SKM-1 treated with dmso at 0.1 percent for 144 hours (cell line): ENCODE measurements at regions not wholly inside any gene's neighbourhood (a gene's known extent, or its start where the extent isn't known, plus 50 kb on each side); places are given as distances from the start of the nearest gene placed in this dataset.
"Not testable (repeated sequence)": the region's sequence is repeated elsewhere in the genome, so short reads cannot be mapped to it uniquely, and the experiment has no call there.

Source experiments
- DNase-seq: peaks from one replicate; lab custom pipeline; 2025; ENCODE audit not compliant: unreplicated experiment; lab: John Stamatoyannopoulos, UW

GRCh38 chr17:15858082-15858481 lies 86.8 kb upstream of the ADORA2B start:
- not testable (repeated sequence) for DNase-seq

DNA sequence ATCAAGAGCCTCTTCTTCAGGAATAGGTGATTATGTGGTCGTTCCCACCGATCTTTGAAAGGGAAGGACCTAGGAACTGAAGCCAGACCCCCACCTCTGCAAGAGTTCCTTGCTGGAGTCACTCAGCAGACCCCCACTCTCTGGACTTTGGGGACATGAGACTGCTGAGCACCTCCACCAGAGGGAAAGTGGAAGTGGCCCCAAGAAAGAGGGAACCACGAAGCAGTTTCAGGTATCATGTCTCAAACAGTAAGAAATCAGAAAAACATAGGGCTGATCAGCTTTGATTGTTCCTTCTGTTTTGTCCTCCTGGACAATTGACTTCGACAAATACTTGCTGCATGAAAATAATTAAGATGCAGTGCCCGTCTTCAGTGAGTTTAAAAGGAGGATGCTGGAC lies 84.2 kb upstream of the ADORA2B start:
- DNase-seq: not testable (repeated sequence)

DNA sequence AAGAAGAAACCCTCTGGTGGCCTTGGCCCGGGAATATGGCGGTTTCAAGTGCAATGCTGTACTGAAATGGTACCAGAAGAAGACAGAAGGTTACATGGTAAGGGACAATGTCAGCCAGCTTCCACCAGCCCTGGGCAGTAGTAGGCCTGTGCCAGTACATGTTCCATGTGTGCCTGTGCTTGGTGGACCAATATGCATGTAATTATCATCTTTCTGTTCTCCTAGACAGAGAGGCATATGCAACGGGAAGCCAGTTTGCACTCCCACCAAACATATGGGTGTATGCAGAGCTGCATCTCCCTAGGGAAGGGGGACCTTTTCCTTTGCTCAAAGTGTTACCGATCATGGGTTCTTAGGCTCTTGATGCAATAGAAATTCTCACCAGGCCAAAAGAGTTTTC lies 80.9 kb upstream of the ADORA2B start:
- not testable (repeated sequence) for DNase-seq

GRCh38 chr17:15864472-15864871 lies 80.5 kb upstream of the ADORA2B start:
- DNase-seq: not testable (repeated sequence)

- not testable (repeated sequence) for DNase-seq
These were observed 78.9 kb upstream of the ADORA2B start for GRCh38 chr17:15866015-15866414.

GRCh38 chr17:15867331-15867730 lies 77.6 kb upstream of the ADORA2B start:
- DNase-seq: not testable (repeated sequence)

DNA sequence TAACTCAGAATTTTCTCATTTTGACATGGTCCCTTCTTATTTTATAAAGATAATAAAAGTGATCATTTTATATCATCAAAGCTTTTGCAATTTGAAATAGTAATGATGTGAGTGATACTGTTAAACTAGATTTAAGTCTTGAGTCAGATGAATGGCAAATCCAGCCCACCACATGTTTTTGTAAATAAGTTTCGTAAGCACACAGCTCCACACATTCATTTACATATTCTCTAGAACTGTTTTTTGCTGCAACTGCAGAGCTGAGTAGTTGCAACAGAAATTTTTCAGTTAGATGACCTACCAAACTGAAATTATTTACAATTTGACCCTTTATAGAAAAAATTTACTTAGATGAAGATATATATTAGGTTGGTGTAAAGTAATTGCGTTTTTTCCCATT lies 75.1 kb upstream of the ADORA2B start:
- not testable (repeated sequence) for DNase-seq

DNA sequence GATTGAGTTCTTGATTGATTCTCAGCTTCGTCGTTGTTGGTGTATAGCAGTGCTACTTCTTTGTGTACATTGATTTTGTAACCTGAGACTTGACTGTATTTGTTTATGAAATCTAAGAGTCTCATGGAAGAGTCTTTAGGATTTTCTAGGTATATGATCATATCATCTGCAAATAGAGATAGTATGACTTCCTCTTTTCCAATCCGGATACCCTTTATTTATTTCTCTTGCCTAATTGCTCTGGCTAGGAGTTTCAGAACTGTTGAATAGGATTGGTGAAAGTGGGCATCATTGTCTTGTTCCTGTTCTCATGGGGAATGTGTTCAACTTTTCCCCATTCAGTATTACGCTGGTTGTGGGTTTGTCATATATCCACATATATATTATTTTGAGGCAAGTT lies 72.3 kb upstream of the ADORA2B start:
- DNase-seq: not testable (repeated sequence)

- not testable (repeated sequence) for DNase-seq
These were observed 66.9 kb upstream of the ADORA2B start for GRCh38 chr17:15877882-15878500.

DNA sequence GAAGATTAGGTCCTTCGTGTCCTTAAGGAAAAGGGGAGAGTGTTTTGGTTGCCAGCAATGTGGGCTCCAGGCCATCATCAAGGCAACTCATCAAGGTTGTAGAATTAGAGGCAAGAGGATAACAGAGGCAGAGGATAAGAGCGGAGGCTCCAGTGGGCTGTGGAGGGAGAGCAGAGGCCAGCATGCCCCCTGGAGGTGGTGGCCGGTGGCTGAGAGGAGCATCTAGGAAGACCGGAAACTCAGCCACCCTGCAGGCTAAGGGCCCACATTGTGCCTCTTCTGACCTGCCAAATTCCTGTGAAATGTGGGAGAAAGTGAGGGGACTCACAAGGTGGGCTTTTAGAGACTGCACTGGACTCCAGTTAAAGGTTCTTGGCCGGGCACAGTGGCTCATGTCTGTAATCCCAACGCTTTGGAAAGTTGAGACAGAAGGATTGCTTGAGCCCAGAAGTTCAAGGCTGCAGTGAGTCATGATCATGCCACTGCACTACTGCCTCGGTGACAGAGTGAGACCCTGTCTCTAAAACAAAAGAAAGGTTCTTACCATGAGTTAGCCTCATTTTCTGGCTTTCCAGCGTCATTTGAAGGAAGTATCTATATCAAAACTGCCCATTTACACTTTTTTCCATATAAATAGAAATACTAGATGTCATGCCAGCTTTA lies 62.7 kb upstream of the ADORA2B start:
- no peak for DNase-seq

DNA sequence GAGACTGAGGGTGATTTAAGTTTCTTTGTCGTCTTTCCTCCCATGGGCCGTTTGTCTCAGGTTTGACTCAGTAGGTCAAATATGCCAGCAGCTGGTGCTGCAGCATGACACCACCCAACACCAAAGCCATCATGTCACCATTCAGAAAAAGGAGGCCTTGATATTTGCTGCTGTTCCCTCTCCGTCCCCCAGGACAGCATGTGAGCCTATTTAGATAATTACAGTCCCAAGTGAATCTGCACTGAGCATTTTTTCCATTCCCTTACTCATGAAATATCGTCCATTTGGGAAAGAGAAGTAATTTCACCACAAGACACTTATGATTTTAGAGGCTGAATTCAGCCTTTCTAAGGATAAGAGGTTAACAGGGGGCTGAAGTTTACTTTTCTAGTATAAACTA lies 62.2 kb upstream of the ADORA2B start:
- DNase-seq: no peak

GRCh38 chr17:15883617-15884111 lies 61.3 kb upstream of the ADORA2B start:
- peak; percentile 61 for DNase-seq

GRCh38 chr17:15884731-15885130 lies 60.2 kb upstream of the ADORA2B start:
- no peak for DNase-seq

DNA sequence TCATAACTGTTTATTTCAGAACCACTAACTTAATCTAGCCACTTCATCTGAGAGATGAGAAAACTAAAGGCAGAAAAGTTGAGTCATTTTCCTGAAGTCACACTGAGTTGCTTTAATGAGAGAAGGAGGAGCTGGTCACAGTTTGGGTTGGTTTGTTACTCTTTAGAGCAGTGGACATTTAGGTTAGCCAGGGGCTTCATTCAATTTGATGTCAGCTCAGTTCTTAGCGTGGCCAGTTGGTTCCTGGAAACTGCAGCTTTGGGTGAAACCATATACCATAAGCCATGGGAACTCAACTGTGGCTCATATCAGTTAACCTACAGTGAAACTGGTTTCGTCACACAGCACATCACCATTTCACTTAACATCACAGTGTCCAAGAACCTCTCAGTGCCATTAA lies 59.2 kb upstream of the ADORA2B start:
- DNase-seq: no peak

DNA sequence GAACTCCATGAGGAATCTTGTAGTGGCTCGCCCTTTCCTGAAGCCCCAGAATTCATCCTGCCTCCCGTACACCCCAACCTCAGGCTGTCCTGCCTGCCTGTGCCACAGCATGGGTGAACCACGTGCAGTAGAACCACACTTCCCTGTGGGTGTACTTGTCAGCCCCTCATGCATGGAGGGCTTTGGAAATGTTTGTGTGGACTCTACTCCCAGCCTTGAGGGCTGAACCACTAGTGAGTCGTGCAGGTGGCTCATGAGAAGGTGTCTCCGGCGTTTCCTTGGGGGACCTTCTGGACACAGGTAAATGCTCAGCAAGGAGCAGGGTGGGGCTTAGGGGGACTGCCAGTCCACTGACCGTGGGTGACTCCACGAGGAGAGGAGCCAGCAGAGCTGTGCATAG lies 58.7 kb upstream of the ADORA2B start:
- DNase-seq: no peak

DNA sequence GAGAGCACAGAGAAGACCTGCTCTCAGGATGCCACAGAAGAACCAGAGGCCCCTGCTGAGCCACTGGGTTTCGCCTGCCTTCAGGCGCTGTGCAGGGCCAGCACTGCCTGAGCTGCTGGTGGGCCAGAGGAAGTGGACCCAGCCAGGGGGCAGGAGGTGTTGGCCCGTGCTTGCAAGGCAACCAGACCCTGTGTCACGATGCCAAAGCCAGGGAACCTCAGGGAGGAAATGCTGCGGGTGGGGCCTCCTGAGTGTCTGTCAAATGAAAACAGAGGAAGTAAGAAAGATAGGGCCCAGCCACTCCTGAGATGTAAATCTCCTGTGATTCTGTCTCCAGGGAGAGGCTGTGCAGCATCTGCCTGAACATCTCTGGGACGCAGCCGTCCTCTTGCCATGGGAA lies 58.1 kb upstream of the ADORA2B start:
- DNase-seq: peak; percentile 26

- DNase-seq: no peak
These were observed 56.5 kb upstream of the ADORA2B start for GRCh38 chr17:15888436-15888835.

GRCh38 chr17:15890279-15890892 lies 54.5 kb upstream of the ADORA2B start:
- no peak for DNase-seq

GRCh38 chr17:15891318-15891717 lies 53.6 kb upstream of the ADORA2B start:
- no peak for DNase-seq

GRCh38 chr17:15892244-15892643 lies 52.7 kb upstream of the ADORA2B start:
- no peak for DNase-seq

DNA sequence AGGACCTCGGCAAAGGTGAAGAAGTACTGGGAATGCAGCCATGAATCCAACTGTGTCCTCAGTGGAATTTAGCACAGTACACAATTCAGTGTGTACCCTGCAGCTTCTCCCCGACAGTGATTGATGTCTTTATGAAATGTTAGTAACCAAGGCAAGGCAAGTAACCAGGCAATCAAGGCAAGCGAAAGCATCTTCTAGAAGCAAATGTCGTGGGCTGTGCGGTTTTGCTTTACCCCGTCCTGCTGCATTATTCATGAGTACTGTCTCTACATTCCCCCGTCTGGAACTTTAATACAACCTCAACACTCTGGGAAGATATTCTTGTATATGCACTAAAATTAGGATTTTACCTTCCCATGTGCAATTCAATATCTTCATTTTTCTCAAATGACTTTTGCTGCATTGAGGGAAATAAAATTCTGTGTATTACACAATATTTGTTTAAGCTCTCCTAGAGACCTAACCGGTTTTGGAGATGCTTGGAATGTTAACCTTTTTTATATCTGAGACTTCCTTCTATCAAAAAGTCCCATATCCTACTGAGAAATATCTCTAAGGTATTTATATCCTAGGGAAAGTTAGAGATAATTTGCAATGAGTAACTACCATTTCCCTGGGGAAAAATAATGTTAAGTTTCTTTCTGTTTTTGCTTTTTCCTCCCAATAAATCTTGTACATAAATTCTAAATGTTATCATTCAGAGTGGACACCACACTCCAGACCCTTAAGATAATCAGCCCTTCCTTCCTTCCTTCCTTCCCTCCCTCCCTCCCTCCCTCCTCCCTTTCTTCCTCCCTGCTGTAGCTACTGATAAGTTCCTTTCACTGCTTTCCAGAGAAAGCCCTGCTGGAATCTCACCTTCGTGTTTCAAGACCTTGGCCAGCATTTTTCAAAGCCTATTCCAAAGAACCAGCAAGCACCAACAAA lies 51.9 kb upstream of the ADORA2B start:
- DNase-seq: no peak
